ENCODE measurements at regions not wholly inside any gene's neighbourhood (a gene's known extent, or its start where the extent isn't known, plus 50 kb on each side); places are given as distances from the start of the nearest gene placed in this dataset.

DNA sequence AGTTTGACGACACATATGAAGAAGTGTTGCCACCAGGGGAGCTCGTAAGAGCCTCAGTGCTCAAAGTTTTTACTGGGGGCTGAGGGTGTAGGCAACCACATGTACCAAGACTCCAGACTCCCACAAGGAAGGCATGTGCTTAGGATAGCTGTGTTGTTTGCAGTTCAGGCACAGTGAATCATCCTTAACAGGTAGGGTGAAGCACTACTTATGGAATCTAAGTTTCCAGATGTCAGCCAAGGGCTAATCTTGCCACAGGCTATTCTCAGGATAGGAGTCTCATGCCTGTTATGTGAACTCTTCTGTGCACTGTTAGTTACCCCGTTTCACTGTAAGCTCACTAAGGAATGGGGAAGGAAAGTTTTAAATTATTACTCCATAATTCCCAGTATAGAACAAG, 202.6 kb downstream of the TMA16 start:
- TF ChIP-seq CTCF (IDR thresholded peaks at IDR 0.05): no peak
- no peak for TF ChIP-seq POLR2A (IDR thresholded peaks at IDR 0.05)
